ENCODE measurements at regions not wholly inside any gene's neighbourhood (a gene's known extent, or its start where the extent isn't known, plus 50 kb on each side); places are given as distances from the start of the nearest gene placed in this dataset.
"Not testable (repeated sequence)": the region's sequence is repeated elsewhere in the genome, so short reads cannot be mapped to it uniquely, and the experiment has no call there.

- TF ChIP-seq POLR2A (IDR thresholded peaks at IDR 0.05) = no peak
- no peak for TF ChIP-seq CTCF (IDR thresholded peaks at IDR 0.05)
- 71 to 87% methylated on average over 1 of the region's 1 CpG for WGBS, 2 donors
- intact Hi-C loops (cut with DNase I; ENCODE audit: low total_unique reads) = no loop called here
- H3K4me3 ChIP-seq (ENCODE audit: low read depth, poor library complexity, severe bottlenecking) = no peak overlapping the region
- DNase-seq (ENCODE audit: low spot score in 2 of 2) = no peak
Observed at GRCh38 chr9:33728613-33729012, 66.7 kb upstream of the PRSS3 start.

DNA sequence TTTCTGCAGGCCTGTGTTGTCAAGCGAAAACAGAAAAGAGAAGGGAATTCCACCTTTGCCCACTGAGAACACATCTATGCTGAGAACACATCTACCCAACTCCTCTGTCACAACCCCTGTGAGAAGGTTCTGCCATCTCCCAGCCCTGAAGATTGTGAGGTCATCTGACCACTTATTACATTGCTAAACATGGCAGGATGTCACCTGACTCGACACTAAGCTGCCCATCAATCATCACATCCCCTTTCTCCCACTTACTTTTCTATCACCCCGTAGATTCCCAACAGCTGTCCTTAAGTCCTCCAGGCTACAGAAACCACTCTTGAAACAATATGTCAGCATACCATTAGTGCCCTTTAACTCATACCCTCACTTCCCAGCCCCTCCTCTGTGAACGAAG, 64.2 kb upstream of the PRSS3 start:
- intact Hi-C loops (cut with DNase I; ENCODE audit: low total_unique reads) = no loop called here
- no peak overlapping the region for H3K4me3 ChIP-seq (ENCODE audit: low read depth, poor library complexity, severe bottlenecking)
- no peak for DNase-seq (ENCODE audit: low spot score in 2 of 2)
- TF ChIP-seq CTCF (IDR thresholded peaks at IDR 0.05) (no peak), POLR2A (IDR thresholded peaks at IDR 0.05) (no peak)
- 76 to 79% methylated on average over 4 of the region's 4 CpGs for WGBS, 2 donors

- H3K4me3 ChIP-seq (ENCODE audit: low read depth, poor library complexity, severe bottlenecking) = no peak overlapping the region
- intact Hi-C loops (cut with DNase I; ENCODE audit: low total_unique reads) = no loop called here
- 75 to 93% methylated on average over 2 of the region's 2 CpGs for WGBS, 2 donors
- TF ChIP-seq POLR2A (IDR thresholded peaks at IDR 0.05) (no peak), CTCF (IDR thresholded peaks at IDR 0.05) (no peak)
- DNase-seq (ENCODE audit: low spot score in 2 of 2) = no peak
Observed at GRCh38 chr9:33731625-33732024, 63.7 kb upstream of the PRSS3 start.

- DNase-seq (ENCODE audit: low spot score in 2 of 2); intact Hi-C loops (cut with DNase I; ENCODE audit: low total_unique reads); H3K4me3 ChIP-seq (ENCODE audit: low read depth, poor library complexity, severe bottlenecking): not testable (repeated sequence)
- WGBS, 2 donors = 69 to 76% methylated on average over 5 of the region's 5 CpGs
Observed at GRCh38 chr9:33734247-33734940, 61.0 kb upstream of the PRSS3 start.

DNA sequence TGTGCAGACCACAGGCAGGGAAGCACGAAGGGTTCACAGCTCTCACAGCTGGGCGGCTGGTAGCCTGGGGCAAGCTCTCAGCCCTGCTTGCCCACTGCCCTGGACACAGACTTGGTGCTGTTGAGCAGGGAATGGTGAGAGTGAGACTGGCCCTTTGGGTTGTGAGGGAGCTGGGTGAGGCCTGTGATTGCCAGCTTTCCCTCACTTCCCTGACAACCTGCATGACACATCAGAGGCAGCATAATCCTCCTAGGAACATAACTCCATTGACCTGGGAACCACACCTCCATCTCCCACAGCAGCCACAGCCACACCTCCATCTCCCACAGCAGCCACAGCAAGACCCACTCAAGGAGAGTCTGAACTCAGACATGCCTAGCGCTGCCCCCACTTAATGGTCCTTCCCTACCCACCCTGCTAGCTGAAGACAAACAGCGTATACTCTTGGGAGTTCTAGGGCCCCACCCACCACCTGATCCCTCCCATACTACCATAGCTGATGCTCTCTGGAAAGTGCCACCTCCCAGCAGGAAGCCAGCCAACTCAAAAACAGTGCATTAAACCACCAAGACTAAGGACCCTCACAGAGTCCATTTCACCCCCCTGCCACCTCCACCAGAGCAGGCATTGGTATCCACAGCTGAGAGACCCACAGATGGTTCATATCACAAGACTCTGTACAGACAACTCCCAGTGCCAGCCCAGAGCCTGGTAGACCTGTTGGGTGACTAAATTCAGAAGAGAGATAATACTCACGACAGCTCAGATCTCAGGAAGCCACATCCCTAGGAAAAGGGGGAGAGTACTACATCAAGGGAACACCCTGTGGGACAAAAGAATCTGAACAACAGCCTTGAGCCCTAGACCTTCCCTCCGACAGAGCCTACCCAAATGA, 60.2 kb upstream of the PRSS3 start:
- intact Hi-C loops (cut with DNase I; ENCODE audit: low total_unique reads); H3K4me3 ChIP-seq (ENCODE audit: low read depth, poor library complexity, severe bottlenecking); DNase-seq (ENCODE audit: low spot score in 2 of 2): not testable (repeated sequence)
- WGBS, 2 donors = 44 to 57% methylated on average over 6 of the region's 6 CpGs

DNA sequence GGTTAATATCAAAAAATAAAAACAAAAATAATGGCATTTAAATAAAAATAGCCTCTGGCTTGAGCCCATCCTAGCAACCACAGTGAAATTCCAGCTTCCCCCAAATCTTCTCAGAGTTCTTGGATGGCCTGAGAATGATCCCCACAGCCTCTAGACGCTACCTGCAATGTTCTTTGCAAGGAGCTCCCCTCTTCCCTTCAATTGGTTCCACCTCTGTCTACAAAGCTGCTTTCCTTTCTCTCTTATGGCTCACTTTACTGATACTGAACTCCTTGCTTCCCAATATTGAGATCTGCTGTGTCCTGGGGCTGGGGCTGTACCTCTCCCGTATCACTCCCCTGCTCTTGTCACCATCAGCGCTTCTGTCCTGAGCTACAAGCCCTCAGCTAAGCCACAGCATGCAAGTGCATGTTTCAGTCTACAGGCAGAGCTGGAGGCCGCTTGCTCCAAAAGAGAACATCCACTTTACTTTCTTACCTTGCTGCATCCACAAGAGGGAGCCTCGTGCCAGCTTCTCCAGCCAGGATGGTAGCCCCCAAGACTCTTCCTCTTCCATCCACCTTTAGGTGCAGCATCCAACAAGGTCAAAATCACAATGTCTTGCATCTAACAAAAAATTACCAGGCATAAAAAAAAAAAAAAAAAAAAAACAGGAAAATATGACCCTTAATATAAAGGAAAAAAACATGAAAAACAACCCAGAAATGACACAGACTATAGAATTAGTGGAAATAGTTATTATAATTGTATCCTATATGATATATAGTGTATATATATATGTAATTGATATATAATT, 57.4 kb upstream of the PRSS3 start:
- no peak for DNase-seq (ENCODE audit: low spot score in 2 of 2)
- TF ChIP-seq CTCF (IDR thresholded peaks at IDR 0.05) (no peak), POLR2A (IDR thresholded peaks at IDR 0.05) (no peak)
- no peak overlapping the region for H3K4me3 ChIP-seq (ENCODE audit: low read depth, poor library complexity, severe bottlenecking)
- intact Hi-C loops (cut with DNase I; ENCODE audit: low total_unique reads) = no loop called here
- WGBS, 2 donors = 17 to 21% methylated on average over 5 of the region's 5 CpGs
